Vagina (tissue), 2 donors: ENCODE measurements at regions not wholly inside any gene's neighbourhood (a gene's known extent, or its start where the extent isn't known, plus 50 kb on each side); places are given as distances from the start of the nearest gene placed in this dataset.
A peak's percentile ranks its signal among the peaks of the same experiment; 100 is the strongest.

Experiments
- DNase-seq, 2 donors: peaks; one replicate each; pipeline ENCODE4 v3.0.0-alpha.2; 2017; ENCODE audit errors: extremely low spot score in 2 of 2
- H3K27ac ChIP-seq: fragments of 200-600 bp; sonication (generic); one replicate; pipeline ENCODE4 v1.5.1; 2019
- H3K27me3 ChIP-seq: fragments of 200-600 bp; sonication (generic); one replicate; pipeline ENCODE4 v1.5.1; 2019
- H3K36me3 ChIP-seq, 2 donors: fragments of 200-600 bp; sonication (generic); one replicate each; pipeline ENCODE4 v1.5.1; 2017 to 2019
- H3K4me1 ChIP-seq: fragments of 200-600 bp; sonication (generic); one replicate; pipeline ENCODE4 v1.5.1; 2019
- H3K4me3 ChIP-seq, 2 donors: fragments of 200-600 bp; sonication (generic); 1 replicate in 1 of 2; 2 replicates in 1 of 2; pipeline ENCODE4 v1.5.1; 2016 to 2019
- H3K9me3 ChIP-seq: fragments of 200-600 bp; sonication (generic); one replicate; pipeline ENCODE4 v1.5.1; 2019
- POLR2A ChIP-seq, 2 donors: fragments of 450-650 bp; IDR thresholded peaks; one replicate each; pipeline ENCODE4 v1.6.1; 2017; ENCODE audit warnings: antibody characterized with exemption in 2 of 2, mild to moderate bottlenecking in 2 of 2, moderate library complexity in 2 of 2
- POLR2AphosphoS5 ChIP-seq, 2 donors: sonication (generic); formaldehyde crosslinking; IDR thresholded peaks; one replicate each; pipeline ENCODE4 v1.9.0; 2017; ENCODE audit warnings: antibody characterized with exemption in 2 of 2, mild to moderate bottlenecking in 2 of 2, low read depth in 1 of 2; ENCODE audit not compliant: insufficient read depth in 1 of 2
- intact Hi-C: fragments of 100-400 bp; cut with DNase I; formaldehyde crosslinking; loops from one replicate; pipeline ENCODE4 v1.15.1; 2023
- TF ChIP-seq, protein P1 (sequence below), 3 experiments: fragments of 450-650 bp in 2 of 3; fragments of 200-600 bp in 1 of 3; sonication (generic) in 1 of 3; IDR thresholded peaks; one replicate each; pipeline ENCODE4 v1.5.1; 2017 to 2019; ENCODE audit warnings: antibody characterized with exemption in 3 of 3, mild to moderate bottlenecking in 2 of 3, moderate library complexity in 2 of 3

DNA sequence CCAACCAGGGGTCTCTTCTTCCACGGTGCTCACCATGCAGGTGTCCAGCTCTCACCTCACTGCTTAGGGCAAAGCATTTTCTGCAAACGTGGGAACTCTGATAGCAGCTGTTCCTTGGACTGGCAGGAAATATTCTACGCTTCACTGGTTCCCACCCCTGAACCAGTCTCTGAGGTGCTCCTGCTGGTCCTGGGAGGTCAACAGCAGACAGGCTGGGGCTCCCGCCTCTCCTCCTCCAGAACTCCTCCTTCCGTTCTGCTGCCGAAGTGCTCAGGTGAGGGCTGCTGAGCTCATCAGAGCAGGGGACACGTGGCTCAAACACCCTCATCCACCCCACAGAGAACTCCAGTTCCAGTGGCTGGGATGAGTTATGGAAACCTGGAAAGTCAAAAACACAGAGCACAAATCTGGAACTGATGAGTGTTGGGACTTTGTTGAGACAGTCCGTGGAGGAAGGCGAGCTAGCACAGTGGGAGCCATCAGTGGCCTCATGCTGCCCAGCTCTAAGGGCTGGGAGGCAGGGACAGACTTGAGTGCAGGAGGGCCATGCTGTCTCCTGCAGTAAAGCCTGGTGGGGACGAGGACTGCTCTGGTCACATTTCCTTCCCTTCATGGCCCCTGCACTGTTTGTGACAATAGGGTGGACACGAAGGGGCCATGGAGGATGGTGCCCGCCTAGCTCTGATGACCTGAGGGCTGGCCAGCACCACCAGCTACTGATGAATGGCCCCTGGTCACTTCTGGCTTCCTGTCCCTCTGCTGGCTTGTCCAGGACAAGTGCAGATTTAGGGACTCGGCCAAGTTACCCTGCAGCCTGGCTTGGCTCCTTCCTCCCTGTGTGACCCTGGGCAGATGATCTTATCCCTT lies 137.8 kb downstream of the KLF13 start:
- Histone ChIP-seq H3K36me3 (no peaks in the 10 kb centered on the region), H3K4me3 (no peak overlapping the region), H3K27me3 (no peaks in the 10 kb centered on the region), H3K4me1 (peaks cover 14% of the 10 kb centered on the region), H3K27ac (peak overlapping the region; percentile 6), H3K9me3 (no peaks in the 10 kb centered on the region)
- no peak for TF ChIP-seq POLR2A (IDR thresholded peaks at IDR 0.05)
- no peak for TF ChIP-seq POLR2AphosphoS5 (IDR thresholded peaks at IDR 0.05; ENCODE audit: insufficient read depth in 1 of 2, low read depth in 1 of 2)
- TF ChIP-seq, protein P1, sequence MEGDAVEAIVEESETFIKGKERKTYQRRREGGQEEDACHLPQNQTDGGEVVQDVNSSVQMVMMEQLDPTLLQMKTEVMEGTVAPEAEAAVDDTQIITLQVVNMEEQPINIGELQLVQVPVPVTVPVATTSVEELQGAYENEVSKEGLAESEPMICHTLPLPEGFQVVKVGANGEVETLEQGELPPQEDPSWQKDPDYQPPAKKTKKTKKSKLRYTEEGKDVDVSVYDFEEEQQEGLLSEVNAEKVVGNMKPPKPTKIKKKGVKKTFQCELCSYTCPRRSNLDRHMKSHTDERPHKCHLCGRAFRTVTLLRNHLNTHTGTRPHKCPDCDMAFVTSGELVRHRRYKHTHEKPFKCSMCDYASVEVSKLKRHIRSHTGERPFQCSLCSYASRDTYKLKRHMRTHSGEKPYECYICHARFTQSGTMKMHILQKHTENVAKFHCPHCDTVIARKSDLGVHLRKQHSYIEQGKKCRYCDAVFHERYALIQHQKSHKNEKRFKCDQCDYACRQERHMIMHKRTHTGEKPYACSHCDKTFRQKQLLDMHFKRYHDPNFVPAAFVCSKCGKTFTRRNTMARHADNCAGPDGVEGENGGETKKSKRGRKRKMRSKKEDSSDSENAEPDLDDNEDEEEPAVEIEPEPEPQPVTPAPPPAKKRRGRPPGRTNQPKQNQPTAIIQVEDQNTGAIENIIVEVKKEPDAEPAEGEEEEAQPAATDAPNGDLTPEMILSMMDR (IDR thresholded peaks at IDR 0.05): no peak
- peak in 1 of 2 donors; percentile 78 for DNase-seq
- intact Hi-C loops: no loop called here

DNA sequence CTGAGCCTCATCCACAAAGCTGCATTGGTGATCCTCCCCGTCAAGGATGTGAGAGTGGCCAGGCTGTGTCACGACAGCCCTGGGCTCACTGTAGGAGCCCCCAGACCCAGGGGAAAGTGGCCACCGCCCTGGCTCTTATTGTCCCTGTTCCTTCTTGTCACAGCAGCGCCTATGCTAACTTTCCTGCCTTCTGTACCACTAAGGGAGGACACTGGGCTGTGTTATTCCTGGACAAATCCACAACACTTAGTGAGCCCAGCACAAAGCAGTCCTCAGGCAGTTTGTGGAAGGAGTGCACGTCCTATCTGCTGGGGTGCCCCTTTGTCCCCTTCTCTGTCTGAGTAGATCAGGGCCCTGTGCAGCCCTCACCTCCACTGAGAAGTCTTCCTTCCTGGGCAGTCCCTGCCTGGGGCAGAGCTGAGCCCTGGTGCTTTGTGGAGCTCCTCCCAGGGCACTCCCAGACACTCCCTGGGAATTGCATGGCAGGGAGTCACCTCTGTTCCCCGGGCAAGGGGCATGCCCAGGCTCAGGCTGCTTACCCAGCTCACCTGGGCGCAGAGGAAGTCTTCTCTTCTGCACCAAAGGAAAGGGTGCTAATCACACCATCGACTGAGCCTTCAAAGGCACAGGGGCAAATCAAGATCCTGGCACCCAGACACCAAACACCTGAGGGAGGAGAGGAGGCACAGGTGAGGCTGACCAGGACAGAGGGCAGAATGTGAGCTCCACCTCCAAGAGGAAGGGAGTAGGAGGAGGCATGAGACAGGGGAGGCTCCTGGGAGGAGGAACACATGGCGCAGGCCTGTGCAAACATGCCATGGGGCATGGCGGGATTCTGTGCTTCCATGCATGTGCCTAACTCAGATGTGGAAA lies 138.7 kb downstream of the KLF13 start:
- Histone ChIP-seq H3K4me1 (peaks cover 14% of the 10 kb centered on the region), H3K27ac (peak overlapping the region; percentile 6), H3K36me3 (no peaks in the 10 kb centered on the region), H3K4me3 (no peak overlapping the region), H3K9me3 (no peaks in the 10 kb centered on the region), H3K27me3 (no peaks in the 10 kb centered on the region)
- peak; percentile 87 to 96 for DNase-seq
- no peak for TF ChIP-seq POLR2A (IDR thresholded peaks at IDR 0.05)
- peak; percentile 39 to 52 for TF ChIP-seq POLR2AphosphoS5 (IDR thresholded peaks at IDR 0.05; ENCODE audit: insufficient read depth in 1 of 2, low read depth in 1 of 2)
- intact Hi-C loops: no loop called here

DNA sequence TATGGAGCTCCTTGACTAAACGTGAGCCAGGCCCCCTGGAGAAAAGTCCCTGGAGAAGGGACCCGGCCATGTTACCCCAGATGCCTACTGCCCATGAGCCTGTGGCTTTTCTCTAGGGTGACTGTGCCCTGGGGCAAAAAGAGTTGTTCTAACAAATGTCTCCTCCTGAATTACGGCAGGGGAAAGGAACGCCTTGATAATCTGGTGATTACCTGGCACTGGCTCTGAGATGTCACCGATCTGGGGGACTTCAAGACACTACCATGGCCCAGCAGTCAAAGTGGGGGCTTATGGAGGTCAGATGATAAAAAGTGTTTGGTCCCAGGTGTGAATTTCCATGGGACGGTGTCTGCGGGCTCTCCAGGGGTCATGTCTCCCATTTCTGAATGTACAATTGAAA lies 140.7 kb downstream of the KLF13 start:
- intact Hi-C loops: no loop called here
- Histone ChIP-seq H3K9me3 (no peaks in the 10 kb centered on the region), H3K27ac (no peak overlapping the region), H3K27me3 (no peaks in the 10 kb centered on the region), H3K4me1 (peaks cover 28% of the 10 kb centered on the region), H3K36me3 (no peaks in the 10 kb centered on the region), H3K4me3 (no peak overlapping the region)
- peak in 1 of 2 donors; percentile 60 for DNase-seq
- TF ChIP-seq POLR2A (IDR thresholded peaks at IDR 0.05) (no peak), POLR2AphosphoS5 (IDR thresholded peaks at IDR 0.05; ENCODE audit: insufficient read depth in 1 of 2, low read depth in 1 of 2) (no peak)
- TF ChIP-seq, protein P1 (IDR thresholded peaks at IDR 0.05): no peak

DNA sequence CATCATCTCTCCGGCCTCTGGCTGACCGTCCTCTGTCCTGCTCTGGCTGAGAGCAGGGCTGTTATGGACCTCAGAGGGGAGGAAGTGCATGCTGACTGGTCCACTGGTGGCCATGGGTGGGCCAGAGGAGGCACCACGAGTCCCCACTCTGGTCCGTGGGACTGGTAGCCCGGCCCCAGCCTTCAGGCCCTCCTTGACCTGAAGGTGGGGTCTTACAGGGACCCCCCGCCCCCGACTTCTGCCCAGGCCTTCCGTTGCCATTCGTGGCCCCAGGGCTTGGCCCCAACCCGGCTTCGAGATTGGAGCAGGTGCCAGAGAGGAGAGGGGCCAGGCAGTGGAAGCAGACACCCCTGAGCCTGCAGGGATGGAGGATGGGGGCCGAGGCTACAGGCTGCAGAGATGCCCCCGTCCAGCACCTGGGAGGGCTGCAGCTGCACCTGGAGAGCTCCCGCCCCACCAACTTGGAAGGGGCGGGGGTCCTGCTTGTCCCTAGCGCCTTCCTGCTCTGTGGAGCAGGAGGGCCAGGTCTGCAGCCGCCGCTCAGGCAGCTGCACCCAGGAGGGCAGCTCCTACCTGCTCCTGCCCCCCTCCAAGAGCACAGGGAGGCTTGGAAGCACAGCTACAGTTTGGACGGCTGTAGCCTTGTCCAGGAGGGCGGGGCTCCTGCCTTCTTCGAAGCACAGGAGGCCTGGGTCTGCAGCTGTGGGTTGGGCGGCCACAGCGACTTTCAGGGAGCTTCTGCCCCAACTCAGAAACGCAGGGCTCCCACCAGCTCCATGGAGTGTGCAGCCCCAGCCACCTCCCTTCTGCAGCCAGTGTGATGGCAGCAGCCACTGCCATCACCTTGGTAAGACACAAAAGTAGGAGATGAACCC lies 142.5 kb downstream of the KLF13 start:
- H3K4me3 ChIP-seq: no peak overlapping the region
- no peak overlapping the region for H3K27ac ChIP-seq
- TF ChIP-seq, protein P1 (IDR thresholded peaks at IDR 0.05): no peak
- TF ChIP-seq POLR2A (IDR thresholded peaks at IDR 0.05): no peak
- no peak for TF ChIP-seq POLR2AphosphoS5 (IDR thresholded peaks at IDR 0.05; ENCODE audit: insufficient read depth in 1 of 2, low read depth in 1 of 2)
- DNase-seq: peak; percentile 70 to 94
- peaks cover 43% of the 10 kb centered on the region for H3K4me1 ChIP-seq
- H3K9me3 ChIP-seq: no peaks in the 10 kb centered on the region
- intact Hi-C loops: no loop called here
- no peaks in the 10 kb centered on the region for H3K27me3 ChIP-seq
- H3K36me3 ChIP-seq: no peaks in the 10 kb centered on the region
